Ovary (tissue), 7 donors: ENCODE measurements at regions not wholly inside any gene's neighbourhood (a gene's known extent, or its start where the extent isn't known, plus 50 kb on each side); places are given as distances from the start of the nearest gene placed in this dataset.

Experiments used
- DNase-seq, 5 donors: peaks; one replicate each; pipeline ENCODE4 v3.0.0-alpha.2; 2019 to 2020
- H3K27ac ChIP-seq, 2 donors: fragments of 200-600 bp; one replicate each; pipeline versions ENCODE4 v1.5.1 to v1.8.0; 2019 to 2022
- H3K27me3 ChIP-seq: fragments of 200-600 bp; one replicate; pipeline ENCODE4 v1.8.0; 2022
- H3K36me3 ChIP-seq: fragments of 200-600 bp; sonication (generic); one replicate; pipeline ENCODE4 v1.5.1; 2019
- H3K4me1 ChIP-seq: one replicate; pipeline ENCODE4 v1.8.1; 2013; ENCODE audit warnings: mild to moderate bottlenecking, moderate library complexity; ENCODE audit not compliant: insufficient read depth
- H3K4me3 ChIP-seq: fragments of 200-600 bp; sonication (generic); one replicate; pipeline ENCODE4 v1.5.1; 2017
- H3K9me3 ChIP-seq, 2 donors: fragments of 200-600 bp in 1 of 2; sonication (generic) in 1 of 2; one replicate each; pipeline versions ENCODE4 v1.5.1 to v1.8.1; 2013 to 2019; ENCODE audit warnings: mild to moderate bottlenecking in 1 of 2, moderate library complexity in 1 of 2
- EP300 ChIP-seq: sonication (generic); formaldehyde crosslinking; IDR thresholded peaks from one replicate; pipeline ENCODE4 v1.6.1; 2017; ENCODE audit warnings: antibody characterized with exemption
- POLR2A ChIP-seq: fragments of 450-650 bp; IDR thresholded peaks from one replicate; pipeline ENCODE4 v1.6.1; 2017; ENCODE audit warnings: antibody characterized with exemption, mild to moderate bottlenecking, moderate library complexity
- WGBS, 3 donors: extraction: QIAGEN DNeasy Blood & Tissue Kit in 1 of 3; methylation state at CpG; one replicate each; pipeline versions ENCODE4 v1.1.5 to v1.1.7; 2013 to 2017; 5-methylcytosine and 5-hydroxymethylcytosine counted together
- intact Hi-C, 4 donors: fragments of 100-400 bp; cut with DNase I; formaldehyde crosslinking; loops; one replicate each; pipeline versions ENCODE4 v1.11.0 to v1.15.1; 2022 to 2023
- TF ChIP-seq, protein P1 (sequence below), 3 donors: fragments of 450-650 bp in 2 of 3; fragments of 200-600 bp in 1 of 3; IDR thresholded peaks; one replicate each; pipeline versions ENCODE4 v1.5.1 to v1.8.0; 2016 to 2022; ENCODE audit warnings: antibody characterized with exemption in 3 of 3, mild to moderate bottlenecking in 1 of 3
- donor health status: DM: no; HTN: no; CAD: no; lungs with moderate emphysema.
- donor health status: DM: no; HTN: no; CAD: no.
- donor health status: Bipolar disorder and iron deficiency.
- donor health status: DM: no; HTN: no; CAD: no.
- donor health status: DM: yes; HTN: yes; CAD: no.

DNA sequence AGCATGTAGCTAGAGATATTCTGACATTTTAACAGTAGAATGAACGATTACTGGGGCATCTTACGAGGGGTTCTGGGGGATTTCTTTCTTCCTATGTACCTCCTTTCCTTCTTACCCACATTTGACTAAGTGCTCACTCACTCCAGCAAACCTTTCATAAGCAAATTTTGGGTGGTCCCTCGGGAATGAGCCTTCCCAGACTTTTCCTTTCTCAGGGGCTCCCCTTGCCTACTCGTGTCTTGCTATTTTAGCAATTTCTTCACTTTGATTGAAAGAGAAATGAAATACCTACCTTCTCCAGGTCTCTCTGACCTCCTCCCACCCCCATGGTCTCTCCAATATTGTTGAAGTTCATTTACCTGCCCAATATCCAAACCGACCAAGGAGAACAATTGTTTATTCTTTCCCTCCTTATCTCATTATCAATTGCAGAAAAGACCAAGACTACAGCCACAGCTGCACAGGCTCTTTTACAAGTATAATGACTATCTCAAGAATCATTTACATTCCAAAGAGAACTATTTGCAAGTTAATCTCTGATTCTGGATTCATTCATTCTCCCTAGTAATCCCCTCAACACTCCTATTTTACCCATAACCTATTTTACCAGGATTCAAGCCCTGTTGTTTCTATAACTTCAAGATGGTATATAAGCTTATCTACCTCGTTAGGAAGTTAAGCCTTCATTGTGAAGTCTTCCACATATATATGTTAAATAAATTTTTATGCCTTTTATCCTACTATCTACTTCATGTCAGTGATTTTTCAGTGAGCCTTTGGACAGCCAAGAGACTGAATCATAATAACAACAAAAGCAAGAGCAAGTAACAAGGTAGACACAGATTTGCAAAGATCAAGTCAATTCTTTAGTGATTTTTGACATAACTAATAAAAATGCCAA, 480.6 kb downstream of the IPMK start:
- intact Hi-C loops = no loop called here
- no peaks in the 10 kb centered on the region for H3K4me1 ChIP-seq
- 21 to 32% (median 28%) methylated on average over 6 of the region's 6 CpGs for WGBS, 3 donors
- no peak overlapping the region for H3K27ac ChIP-seq
- no peaks in the 10 kb centered on the region for H3K27me3 ChIP-seq
- DNase-seq = no peak
- H3K36me3 ChIP-seq = no peaks in the 10 kb centered on the region
- H3K9me3 ChIP-seq = no peaks in the 10 kb centered on the region
- TF ChIP-seq, protein P1, sequence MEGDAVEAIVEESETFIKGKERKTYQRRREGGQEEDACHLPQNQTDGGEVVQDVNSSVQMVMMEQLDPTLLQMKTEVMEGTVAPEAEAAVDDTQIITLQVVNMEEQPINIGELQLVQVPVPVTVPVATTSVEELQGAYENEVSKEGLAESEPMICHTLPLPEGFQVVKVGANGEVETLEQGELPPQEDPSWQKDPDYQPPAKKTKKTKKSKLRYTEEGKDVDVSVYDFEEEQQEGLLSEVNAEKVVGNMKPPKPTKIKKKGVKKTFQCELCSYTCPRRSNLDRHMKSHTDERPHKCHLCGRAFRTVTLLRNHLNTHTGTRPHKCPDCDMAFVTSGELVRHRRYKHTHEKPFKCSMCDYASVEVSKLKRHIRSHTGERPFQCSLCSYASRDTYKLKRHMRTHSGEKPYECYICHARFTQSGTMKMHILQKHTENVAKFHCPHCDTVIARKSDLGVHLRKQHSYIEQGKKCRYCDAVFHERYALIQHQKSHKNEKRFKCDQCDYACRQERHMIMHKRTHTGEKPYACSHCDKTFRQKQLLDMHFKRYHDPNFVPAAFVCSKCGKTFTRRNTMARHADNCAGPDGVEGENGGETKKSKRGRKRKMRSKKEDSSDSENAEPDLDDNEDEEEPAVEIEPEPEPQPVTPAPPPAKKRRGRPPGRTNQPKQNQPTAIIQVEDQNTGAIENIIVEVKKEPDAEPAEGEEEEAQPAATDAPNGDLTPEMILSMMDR (IDR thresholded peaks at IDR 0.05) = no peak
- TF ChIP-seq EP300 (no peak), POLR2A (no peak)
- no peak overlapping the region for H3K4me3 ChIP-seq

DNA sequence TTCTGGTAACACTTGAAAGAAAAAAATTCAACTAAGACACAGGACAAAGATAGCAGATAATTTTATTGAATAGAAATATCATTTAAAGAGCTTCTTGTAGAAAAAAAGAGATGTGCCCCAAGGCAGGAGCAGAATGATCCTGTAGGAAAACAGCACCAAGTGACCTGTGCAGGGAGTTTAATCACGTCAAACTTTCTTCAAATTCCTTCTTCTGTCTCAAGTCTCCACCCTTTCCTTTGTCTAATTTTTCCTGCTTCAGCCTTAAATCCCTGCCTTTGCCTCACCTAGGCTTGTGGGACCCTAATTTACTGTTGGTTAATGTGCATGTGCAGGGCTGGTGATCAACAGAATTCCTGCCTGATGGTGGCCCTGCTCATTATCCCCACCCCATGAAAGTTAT, 481.4 kb downstream of the IPMK start:
- Histone ChIP-seq H3K4me3 (no peak overlapping the region), H3K27ac (no peak overlapping the region), H3K36me3 (no peaks in the 10 kb centered on the region), H3K9me3 (no peaks in the 10 kb centered on the region), H3K4me1 (no peaks in the 10 kb centered on the region), H3K27me3 (no peaks in the 10 kb centered on the region)
- no peak for DNase-seq
- 23 to 47% (median 31%) methylated on average over 1 of the region's 1 CpG for WGBS, 3 donors
- TF ChIP-seq POLR2A (no peak), EP300 (no peak)
- TF ChIP-seq, protein P1 (IDR thresholded peaks at IDR 0.05) = no peak
- intact Hi-C loops = no loop called here

DNA sequence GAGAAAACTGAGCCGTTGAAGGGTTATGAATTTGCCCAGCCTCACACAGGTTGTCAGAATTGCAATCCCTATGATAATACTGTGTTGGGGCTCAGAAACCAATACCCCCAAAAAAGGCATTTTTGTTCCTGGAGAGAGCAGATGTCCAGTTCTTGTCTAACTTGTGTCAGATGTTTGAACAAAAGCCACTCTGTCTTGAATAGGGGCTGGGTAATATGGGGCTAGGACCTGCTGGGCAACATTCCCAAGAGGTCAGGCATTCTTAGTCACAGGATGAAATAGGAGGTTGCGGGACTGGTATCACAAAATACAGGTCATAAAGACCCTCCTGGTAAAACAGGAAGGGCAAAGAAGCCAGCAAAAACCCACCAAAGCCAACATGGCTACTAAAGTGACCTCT, 482.1 kb downstream of the IPMK start:
- no peak for DNase-seq
- H3K27ac ChIP-seq = no peak overlapping the region
- H3K36me3 ChIP-seq = no peaks in the 10 kb centered on the region
- TF ChIP-seq EP300 = no peak
- no peak for TF ChIP-seq POLR2A
- TF ChIP-seq, protein P1 (IDR thresholded peaks at IDR 0.05) = no peak
- no peak overlapping the region for H3K4me3 ChIP-seq
- no peaks in the 10 kb centered on the region for H3K9me3 ChIP-seq
- no peaks in the 10 kb centered on the region for H3K4me1 ChIP-seq
- 75 to 92% (median 82%) methylated on average over 2 of the region's 2 CpGs for WGBS, 3 donors
- no peaks in the 10 kb centered on the region for H3K27me3 ChIP-seq
- intact Hi-C loops = no loop called here

DNA sequence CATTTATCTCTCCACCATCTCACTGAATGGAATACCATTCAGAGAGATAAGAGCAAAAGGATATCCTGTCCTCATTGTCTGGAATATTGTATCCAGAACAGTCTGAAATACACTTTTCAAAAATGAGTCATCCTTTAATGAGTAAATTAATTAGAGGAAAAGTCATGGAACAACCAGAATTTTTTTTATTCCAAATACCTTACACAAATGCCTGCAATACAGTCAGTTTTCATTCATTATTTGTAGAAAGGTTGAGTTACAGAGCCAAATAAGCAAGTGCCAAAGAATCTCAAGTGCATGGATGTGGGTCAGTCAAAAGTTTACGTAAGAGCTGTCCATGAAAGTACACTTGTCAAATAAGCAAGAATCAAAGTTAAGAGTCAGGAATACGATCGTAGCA, 482.6 kb downstream of the IPMK start:
- DNase-seq = no peak
- no peak overlapping the region for H3K4me3 ChIP-seq
- TF ChIP-seq, protein P1 (IDR thresholded peaks at IDR 0.05) = no peak
- TF ChIP-seq POLR2A (no peak), EP300 (no peak)
- no peaks in the 10 kb centered on the region for H3K9me3 ChIP-seq
- no peaks in the 10 kb centered on the region for H3K27me3 ChIP-seq
- intact Hi-C loops = no loop called here
- H3K27ac ChIP-seq = no peak overlapping the region
- no peaks in the 10 kb centered on the region for H3K36me3 ChIP-seq
- 90 to 95% (median 93%) methylated on average over 3 of the region's 3 CpGs for WGBS, 3 donors
- H3K4me1 ChIP-seq = no peaks in the 10 kb centered on the region
